ENCODE measurements at regions not wholly inside any gene's neighbourhood (a gene's known extent, or its start where the extent isn't known, plus 50 kb on each side); places are given as distances from the start of the nearest gene placed in this dataset.

- H3K4me3 ChIP-seq (ENCODE audit: low read length), result no peak overlapping the region
- no CpG with 5 or more reads among the region's 11 CpGs for WGBS (ENCODE audit: extremely low coverage, insufficient coverage, low lambda C conversion rate)
- H3K4ac ChIP-seq (ENCODE audit: low read depth, low read length), result no peak overlapping the region
- H3K79me2 ChIP-seq (ENCODE audit: control insufficient read depth, insufficient read depth, low read length), result no peaks in the 10 kb centered on the region
- H2AK5ac ChIP-seq (ENCODE audit: low read length), result no peak overlapping the region
- H3K79me1 ChIP-seq (ENCODE audit: low read length), result no peaks in the 10 kb centered on the region
- H3K56ac ChIP-seq (ENCODE audit: low read length), result no peak overlapping the region
- H2BK15ac ChIP-seq (replicated peaks; ENCODE audit: low read depth), result no peak overlapping the region
- H3K9ac ChIP-seq (ENCODE audit: low read length), result no peak overlapping the region
- H3K18ac ChIP-seq (ENCODE audit: low read length), result no peak overlapping the region
- DNase-seq, result no peak
- H3K27ac ChIP-seq (ENCODE audit: low read depth, low read length), result no peak overlapping the region
- H3K36me3 ChIP-seq (ENCODE audit: control insufficient read depth, insufficient read depth, low read length), result no peaks in the 10 kb centered on the region
- no peak overlapping the region for H4K5ac ChIP-seq (ENCODE audit: low read length)
- H3K4me2 ChIP-seq (ENCODE audit: low read length), result no peak overlapping the region
- H2BK5ac ChIP-seq (ENCODE audit: low read length), result no peak overlapping the region
- no peak overlapping the region for H4K8ac ChIP-seq (ENCODE audit: low read depth, low read length)
- no peaks in the 10 kb centered on the region for H3K27me3 ChIP-seq (ENCODE audit: insufficient read depth, low read length, poor library complexity)
- H2BK120ac ChIP-seq (ENCODE audit: low read depth, low read length), result no peak overlapping the region
- H3K23ac ChIP-seq (ENCODE audit: low read length), result no peak overlapping the region
- no peaks in the 10 kb centered on the region for H3K4me1 ChIP-seq (ENCODE audit: control insufficient read depth, low read depth, low read length)
Measured at GRCh38 chr10:3551761-3552160, 233.2 kb downstream of the KLF6 start.

GRCh38 chr10:3549118-3549517 is 235.9 kb downstream of the KLF6 start:
- no peak for DNase-seq
- no peak overlapping the region for H3K4me3 ChIP-seq (ENCODE audit: low read length)
- no peak overlapping the region for H3K23ac ChIP-seq (ENCODE audit: low read length)
- H3K18ac ChIP-seq (ENCODE audit: low read length), result no peak overlapping the region
- no peak overlapping the region for H2AK5ac ChIP-seq (ENCODE audit: low read length)
- no peak overlapping the region for H4K5ac ChIP-seq (ENCODE audit: low read length)
- H3K56ac ChIP-seq (ENCODE audit: low read length), result no peak overlapping the region
- no peak overlapping the region for H3K4me2 ChIP-seq (ENCODE audit: low read length)
- no peak overlapping the region for H3K4ac ChIP-seq (ENCODE audit: low read depth, low read length)
- H2BK120ac ChIP-seq (ENCODE audit: low read depth, low read length), result no peak overlapping the region
- H3K27me3 ChIP-seq (ENCODE audit: insufficient read depth, low read length, poor library complexity), result no peaks in the 10 kb centered on the region
- H2BK15ac ChIP-seq (replicated peaks; ENCODE audit: low read depth), result no peak overlapping the region
- no peak overlapping the region for H3K9ac ChIP-seq (ENCODE audit: low read length)
- no peak overlapping the region for H3K27ac ChIP-seq (ENCODE audit: low read depth, low read length)
- no CpG with 5 or more reads among the region's 4 CpGs for WGBS (ENCODE audit: extremely low coverage, insufficient coverage, low lambda C conversion rate)
- H3K36me3 ChIP-seq (ENCODE audit: control insufficient read depth, insufficient read depth, low read length), result no peaks in the 10 kb centered on the region
- no peak overlapping the region for H4K8ac ChIP-seq (ENCODE audit: low read depth, low read length)
- no peak overlapping the region for H2BK5ac ChIP-seq (ENCODE audit: low read length)
- H3K79me1 ChIP-seq (ENCODE audit: low read length), result no peaks in the 10 kb centered on the region
- no peaks in the 10 kb centered on the region for H3K79me2 ChIP-seq (ENCODE audit: control insufficient read depth, insufficient read depth, low read length)
- H3K4me1 ChIP-seq (ENCODE audit: control insufficient read depth, low read depth, low read length), result no peaks in the 10 kb centered on the region

GRCh38 chr10:3548702-3549101 is 236.3 kb downstream of the KLF6 start:
- H3K4me3 ChIP-seq (ENCODE audit: low read length), result no peak overlapping the region
- H3K79me2 ChIP-seq (ENCODE audit: control insufficient read depth, insufficient read depth, low read length), result no peaks in the 10 kb centered on the region
- H3K4me2 ChIP-seq (ENCODE audit: low read length), result no peak overlapping the region
- no peak overlapping the region for H2BK120ac ChIP-seq (ENCODE audit: low read depth, low read length)
- H3K9ac ChIP-seq (ENCODE audit: low read length), result no peak overlapping the region
- H3K4me1 ChIP-seq (ENCODE audit: control insufficient read depth, low read depth, low read length), result no peaks in the 10 kb centered on the region
- no peak overlapping the region for H3K18ac ChIP-seq (ENCODE audit: low read length)
- no peak overlapping the region for H2BK15ac ChIP-seq (replicated peaks; ENCODE audit: low read depth)
- no peaks in the 10 kb centered on the region for H3K27me3 ChIP-seq (ENCODE audit: insufficient read depth, low read length, poor library complexity)
- no peak overlapping the region for H3K56ac ChIP-seq (ENCODE audit: low read length)
- H4K5ac ChIP-seq (ENCODE audit: low read length), result no peak overlapping the region
- H3K36me3 ChIP-seq (ENCODE audit: control insufficient read depth, insufficient read depth, low read length), result no peaks in the 10 kb centered on the region
- no peak overlapping the region for H3K4ac ChIP-seq (ENCODE audit: low read depth, low read length)
- no peak overlapping the region for H2BK5ac ChIP-seq (ENCODE audit: low read length)
- no peak overlapping the region for H3K23ac ChIP-seq (ENCODE audit: low read length)
- WGBS (ENCODE audit: extremely low coverage, insufficient coverage, low lambda C conversion rate), result no CpG with 5 or more reads among the region's 1 CpG
- H4K8ac ChIP-seq (ENCODE audit: low read depth, low read length), result no peak overlapping the region
- no peak overlapping the region for H3K27ac ChIP-seq (ENCODE audit: low read depth, low read length)
- H2AK5ac ChIP-seq (ENCODE audit: low read length), result no peak overlapping the region
- H3K79me1 ChIP-seq (ENCODE audit: low read length), result no peaks in the 10 kb centered on the region
- no peak for DNase-seq

GRCh38 chr10:3548076-3548475 is 236.9 kb downstream of the KLF6 start:
- DNase-seq, result no peak
- Histone ChIP-seq H3K4ac (ENCODE audit: low read depth, low read length) (no peak overlapping the region), H3K56ac (ENCODE audit: low read length) (no peak overlapping the region), H3K4me3 (ENCODE audit: low read length) (no peak overlapping the region), H2BK120ac (ENCODE audit: low read depth, low read length) (no peak overlapping the region), H3K4me2 (ENCODE audit: low read length) (no peak overlapping the region), H2BK15ac (replicated peaks; ENCODE audit: low read depth) (no peak overlapping the region), H3K9ac (ENCODE audit: low read length) (no peak overlapping the region), H3K18ac (ENCODE audit: low read length) (no peak overlapping the region), H3K4me1 (ENCODE audit: control insufficient read depth, low read depth, low read length) (no peaks in the 10 kb centered on the region), H3K27me3 (ENCODE audit: insufficient read depth, low read length, poor library complexity) (no peaks in the 10 kb centered on the region), H4K8ac (ENCODE audit: low read depth, low read length) (no peak overlapping the region), H3K36me3 (ENCODE audit: control insufficient read depth, insufficient read depth, low read length) (no peaks in the 10 kb centered on the region), H3K79me1 (ENCODE audit: low read length) (no peaks in the 10 kb centered on the region), H2BK5ac (ENCODE audit: low read length) (no peak overlapping the region), H2AK5ac (ENCODE audit: low read length) (no peak overlapping the region), H4K5ac (ENCODE audit: low read length) (no peak overlapping the region), H3K79me2 (ENCODE audit: control insufficient read depth, insufficient read depth, low read length) (no peaks in the 10 kb centered on the region), H3K23ac (ENCODE audit: low read length) (no peak overlapping the region), H3K27ac (ENCODE audit: low read depth, low read length) (no peak overlapping the region)
- no CpG with 5 or more reads among the region's 7 CpGs for WGBS (ENCODE audit: extremely low coverage, insufficient coverage, low lambda C conversion rate)

- H4K5ac ChIP-seq (ENCODE audit: low read length), result no peak overlapping the region
- H3K4me3 ChIP-seq (ENCODE audit: low read length), result no peak overlapping the region
- no CpG with 5 or more reads among the region's 4 CpGs for WGBS (ENCODE audit: extremely low coverage, insufficient coverage, low lambda C conversion rate)
- H3K36me3 ChIP-seq (ENCODE audit: control insufficient read depth, insufficient read depth, low read length), result no peaks in the 10 kb centered on the region
- no peaks in the 10 kb centered on the region for H3K79me2 ChIP-seq (ENCODE audit: control insufficient read depth, insufficient read depth, low read length)
- no peak overlapping the region for H3K27ac ChIP-seq (ENCODE audit: low read depth, low read length)
- no peak overlapping the region for H3K4ac ChIP-seq (ENCODE audit: low read depth, low read length)
- H3K18ac ChIP-seq (ENCODE audit: low read length), result no peak overlapping the region
- H3K79me1 ChIP-seq (ENCODE audit: low read length), result no peaks in the 10 kb centered on the region
- H4K8ac ChIP-seq (ENCODE audit: low read depth, low read length), result no peak overlapping the region
- no peak overlapping the region for H2BK15ac ChIP-seq (replicated peaks; ENCODE audit: low read depth)
- H2AK5ac ChIP-seq (ENCODE audit: low read length), result no peak overlapping the region
- no peaks in the 10 kb centered on the region for H3K27me3 ChIP-seq (ENCODE audit: insufficient read depth, low read length, poor library complexity)
- H3K4me1 ChIP-seq (ENCODE audit: control insufficient read depth, low read depth, low read length), result no peaks in the 10 kb centered on the region
- H3K9ac ChIP-seq (ENCODE audit: low read length), result no peak overlapping the region
- H2BK120ac ChIP-seq (ENCODE audit: low read depth, low read length), result no peak overlapping the region
- H2BK5ac ChIP-seq (ENCODE audit: low read length), result no peak overlapping the region
- no peak overlapping the region for H3K4me2 ChIP-seq (ENCODE audit: low read length)
- H3K56ac ChIP-seq (ENCODE audit: low read length), result no peak overlapping the region
- H3K23ac ChIP-seq (ENCODE audit: low read length), result no peak overlapping the region
- DNase-seq, result no peak
Measured at GRCh38 chr10:3544561-3544960, 240.4 kb downstream of the KLF6 start.

GRCh38 chr10:3542185-3542611 is 242.8 kb downstream of the KLF6 start:
- Histone ChIP-seq H3K9ac (ENCODE audit: low read length) (no peak overlapping the region), H3K36me3 (ENCODE audit: control insufficient read depth, insufficient read depth, low read length) (no peaks in the 10 kb centered on the region), H3K79me1 (ENCODE audit: low read length) (no peaks in the 10 kb centered on the region), H3K4me1 (ENCODE audit: control insufficient read depth, low read depth, low read length) (no peaks in the 10 kb centered on the region), H2BK5ac (ENCODE audit: low read length) (no peak overlapping the region), H2BK120ac (ENCODE audit: low read depth, low read length) (no peak overlapping the region), H2AK5ac (ENCODE audit: low read length) (no peak overlapping the region), H3K4me2 (ENCODE audit: low read length) (no peak overlapping the region), H4K5ac (ENCODE audit: low read length) (no peak overlapping the region), H4K8ac (ENCODE audit: low read depth, low read length) (no peak overlapping the region), H3K23ac (ENCODE audit: low read length) (no peak overlapping the region), H3K27me3 (ENCODE audit: insufficient read depth, low read length, poor library complexity) (no peaks in the 10 kb centered on the region), H3K56ac (ENCODE audit: low read length) (no peak overlapping the region), H3K4me3 (ENCODE audit: low read length) (no peak overlapping the region), H3K4ac (ENCODE audit: low read depth, low read length) (no peak overlapping the region), H3K18ac (ENCODE audit: low read length) (no peak overlapping the region), H2BK15ac (replicated peaks; ENCODE audit: low read depth) (no peak overlapping the region), H3K79me2 (ENCODE audit: control insufficient read depth, insufficient read depth, low read length) (no peaks in the 10 kb centered on the region), H3K27ac (ENCODE audit: low read depth, low read length) (no peak overlapping the region)
- no peak for DNase-seq
- no CpG with 5 or more reads among the region's 5 CpGs for WGBS (ENCODE audit: extremely low coverage, insufficient coverage, low lambda C conversion rate)

All from mesendoderm (in vitro differentiated cells).